GM10266 (cell line): ENCODE measurements at regions not wholly inside any gene's neighbourhood (a gene's known extent, or its start where the extent isn't known, plus 50 kb on each side); places are given as distances from the start of the nearest gene placed in this dataset.

Experiments used
- DNase-seq: peaks from one replicate; pipeline ENCODE4 v3.0.0; 2012; ENCODE audit errors: extremely low spot score
- TF ChIP-seq, protein P1 (sequence below): IDR thresholded peaks from 2 replicates; pipeline ENCODE4 v1.5.1; 2012; ENCODE audit warnings: mild to moderate bottlenecking, low read depth; ENCODE audit not compliant: control insufficient read depth, insufficient read depth; ENCODE audit errors: missing control alignments

DNA sequence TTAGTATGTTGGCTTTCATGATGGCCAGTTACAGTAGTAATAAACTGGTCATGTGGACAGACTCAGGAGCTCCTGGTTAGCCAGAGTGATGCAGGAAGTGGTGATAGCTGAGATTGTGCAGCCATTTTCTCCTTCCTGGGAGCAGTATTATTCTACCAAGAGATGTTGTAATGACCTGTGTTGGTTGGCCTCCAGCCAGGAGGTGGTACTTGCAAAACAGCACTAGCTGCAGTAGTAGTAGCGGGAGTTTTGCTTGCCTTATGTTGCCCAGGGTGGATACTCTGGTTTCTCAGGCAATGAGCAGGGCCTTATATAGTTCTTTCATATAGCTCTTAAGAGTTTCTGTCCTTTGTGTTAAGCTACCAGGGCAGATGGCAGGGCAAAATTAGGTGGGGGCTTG lies 998.8 kb downstream of the GLUD2 start:
- TF ChIP-seq, protein P1, sequence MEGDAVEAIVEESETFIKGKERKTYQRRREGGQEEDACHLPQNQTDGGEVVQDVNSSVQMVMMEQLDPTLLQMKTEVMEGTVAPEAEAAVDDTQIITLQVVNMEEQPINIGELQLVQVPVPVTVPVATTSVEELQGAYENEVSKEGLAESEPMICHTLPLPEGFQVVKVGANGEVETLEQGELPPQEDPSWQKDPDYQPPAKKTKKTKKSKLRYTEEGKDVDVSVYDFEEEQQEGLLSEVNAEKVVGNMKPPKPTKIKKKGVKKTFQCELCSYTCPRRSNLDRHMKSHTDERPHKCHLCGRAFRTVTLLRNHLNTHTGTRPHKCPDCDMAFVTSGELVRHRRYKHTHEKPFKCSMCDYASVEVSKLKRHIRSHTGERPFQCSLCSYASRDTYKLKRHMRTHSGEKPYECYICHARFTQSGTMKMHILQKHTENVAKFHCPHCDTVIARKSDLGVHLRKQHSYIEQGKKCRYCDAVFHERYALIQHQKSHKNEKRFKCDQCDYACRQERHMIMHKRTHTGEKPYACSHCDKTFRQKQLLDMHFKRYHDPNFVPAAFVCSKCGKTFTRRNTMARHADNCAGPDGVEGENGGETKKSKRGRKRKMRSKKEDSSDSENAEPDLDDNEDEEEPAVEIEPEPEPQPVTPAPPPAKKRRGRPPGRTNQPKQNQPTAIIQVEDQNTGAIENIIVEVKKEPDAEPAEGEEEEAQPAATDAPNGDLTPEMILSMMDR: no peak
- DNase-seq: no peak

DNA sequence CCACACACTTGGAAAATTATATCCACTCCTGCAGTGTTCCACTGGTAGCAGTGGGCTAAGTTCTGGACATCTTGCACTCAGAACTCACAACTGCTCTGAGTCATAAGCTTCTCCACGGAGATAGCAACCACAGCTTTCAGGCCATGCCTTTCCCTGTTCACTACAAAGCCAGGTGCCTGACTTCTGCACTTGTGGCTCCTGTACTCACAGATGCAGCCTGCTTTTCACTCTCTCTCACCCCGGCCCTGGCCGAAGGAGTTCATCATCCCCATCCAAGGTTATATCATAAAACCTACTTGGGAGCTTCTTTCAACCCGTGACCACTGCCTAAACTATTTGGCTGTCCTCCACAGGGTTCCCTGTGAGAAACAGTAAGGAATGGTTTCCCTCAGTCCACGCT lies 999.4 kb downstream of the GLUD2 start:
- no peak for DNase-seq
- TF ChIP-seq, protein P1: no peak

DNA sequence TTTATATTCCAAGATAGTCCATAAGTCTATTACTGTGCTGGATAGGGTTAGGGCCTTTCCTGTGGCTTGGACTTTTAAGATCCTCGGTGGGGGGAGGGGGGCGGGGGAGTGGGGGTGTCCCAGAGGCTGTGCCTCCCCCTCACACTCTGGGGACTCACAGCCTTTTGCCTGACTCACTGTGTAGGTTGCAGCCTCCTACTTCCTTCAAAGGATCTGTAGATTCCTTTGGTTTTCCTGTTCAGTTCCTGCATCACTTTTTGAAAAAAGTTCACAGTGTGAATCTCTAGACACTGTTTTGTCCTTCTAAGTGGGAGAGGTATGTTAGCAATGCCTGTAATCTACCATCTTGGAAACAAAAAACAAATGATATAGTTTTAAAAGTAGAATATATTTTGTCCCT lies 999.9 kb downstream of the GLUD2 start:
- TF ChIP-seq, protein P1: no peak

DNA sequence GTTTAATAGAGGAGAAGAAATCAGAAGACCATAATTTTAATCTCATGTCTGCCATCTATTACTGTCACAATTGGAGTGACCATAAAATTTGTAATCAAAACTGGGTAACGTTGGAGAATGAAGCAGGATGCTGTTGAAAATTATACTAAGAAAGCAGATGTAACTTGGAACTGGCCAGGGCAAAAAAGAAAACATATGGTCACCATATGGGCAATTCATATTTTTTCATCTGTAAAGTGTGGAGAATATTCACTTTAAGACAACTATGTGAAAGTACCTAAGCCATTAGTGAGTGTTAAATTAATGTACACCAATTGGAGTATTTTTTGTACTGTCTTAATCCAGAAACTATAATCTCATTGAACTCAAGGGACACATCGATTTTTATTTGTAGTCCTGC lies 1008.0 kb downstream of the GLUD2 start:
- no peak for DNase-seq
- TF ChIP-seq, protein P1: no peak

More for the DNA sequence above, 999.9 kb downstream of the GLUD2 start:
- DNase-seq: no peak

DNA sequence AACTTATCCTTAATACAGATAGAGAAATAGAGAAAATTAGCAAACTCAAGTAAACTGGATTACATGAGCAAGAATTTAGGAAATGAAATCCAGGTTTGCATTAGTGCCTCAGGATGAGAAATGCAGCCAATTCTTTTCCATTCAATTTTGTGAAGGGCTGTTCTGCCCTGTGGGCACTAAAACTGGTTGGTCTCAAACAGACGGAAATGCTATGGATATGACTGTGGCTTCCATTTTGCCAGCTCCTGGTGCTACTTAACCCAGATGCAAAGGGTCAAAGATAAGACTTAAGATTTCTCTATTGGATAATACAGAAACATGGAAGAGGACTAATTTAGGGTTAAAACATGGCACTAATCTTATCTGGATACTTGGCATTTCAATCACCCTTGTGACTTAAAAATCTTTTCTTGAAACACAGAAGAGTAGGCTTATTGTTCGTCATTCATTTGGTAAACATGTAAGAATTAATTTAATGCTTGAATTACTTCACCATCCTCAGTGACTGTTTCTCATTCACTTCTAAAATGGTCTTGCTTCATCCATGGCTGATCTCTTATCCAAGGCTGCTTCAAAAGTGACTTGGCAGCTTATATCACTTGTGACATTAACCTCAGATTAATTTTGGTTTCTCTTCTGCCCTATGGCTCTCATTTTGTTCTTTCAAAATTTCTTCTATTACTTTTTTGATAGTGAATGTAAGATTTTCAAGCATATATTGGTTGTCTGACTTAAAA lies 1008.7 kb downstream of the GLUD2 start:
- DNase-seq: no peak
- TF ChIP-seq, protein P1: no peak

DNA sequence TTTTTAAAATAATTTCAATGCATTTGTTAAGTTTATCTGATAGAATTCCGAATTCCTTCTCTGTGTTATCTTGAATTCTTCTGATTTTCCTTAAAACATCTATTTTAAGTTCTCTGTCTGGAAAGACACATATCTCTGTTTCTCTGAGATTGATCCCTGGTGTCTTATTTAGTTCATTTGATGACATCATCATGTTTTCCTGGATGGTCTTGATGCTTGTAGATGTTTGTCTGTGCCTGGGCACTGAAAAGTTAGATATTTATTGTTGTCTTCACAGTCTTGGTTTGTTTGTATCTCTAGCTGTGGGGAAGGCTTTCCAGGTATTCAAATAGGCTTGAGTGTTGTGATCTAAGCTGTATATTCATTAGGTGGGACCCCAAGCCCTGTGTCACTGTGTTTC lies 1028.8 kb downstream of the GLUD2 start:
- no peak for DNase-seq
- TF ChIP-seq, protein P1: no peak

DNA sequence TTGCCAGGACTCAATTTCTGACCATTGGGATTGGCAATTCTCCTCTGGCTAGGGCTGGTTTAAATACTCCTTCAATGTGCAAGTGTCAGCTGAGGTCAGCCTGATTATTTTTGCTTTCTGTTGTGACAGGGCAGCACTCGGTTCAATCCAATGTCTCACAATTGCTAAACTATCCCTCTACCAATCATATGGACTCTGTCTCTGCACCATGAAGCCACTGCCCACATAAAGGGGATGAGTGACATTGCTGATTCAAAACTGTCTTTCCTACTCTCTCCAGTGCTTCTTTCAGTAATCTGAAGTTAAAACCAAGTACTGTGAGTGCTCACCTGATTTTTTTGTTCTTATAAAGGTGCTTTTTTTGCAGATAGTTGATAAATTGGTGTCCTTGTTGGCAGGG lies 1030.7 kb downstream of the GLUD2 start:
- TF ChIP-seq, protein P1: no peak
- no peak for DNase-seq
